B cell (primary cell): ENCODE measurements at regions not wholly inside any gene's neighbourhood (a gene's known extent, or its start where the extent isn't known, plus 50 kb on each side); places are given as distances from the start of the nearest gene placed in this dataset.

Experiments used
- EZH2 ChIP-seq: IDR thresholded peaks from 2 replicates; pipeline ENCODE4 v1.6.1; 2012; ENCODE audit warnings: borderline replicate concordance, low read depth, mild to moderate bottlenecking, moderate library complexity, low read length; ENCODE audit not compliant: insufficient read depth, poor library complexity, severe bottlenecking
- TF ChIP-seq, protein P1 (sequence below): fragments of 200-600 bp; IDR thresholded peaks from one replicate; pipeline ENCODE4 v1.8.0; 2022; ENCODE audit warnings: antibody characterized with exemption, mild to moderate bottlenecking

DNA sequence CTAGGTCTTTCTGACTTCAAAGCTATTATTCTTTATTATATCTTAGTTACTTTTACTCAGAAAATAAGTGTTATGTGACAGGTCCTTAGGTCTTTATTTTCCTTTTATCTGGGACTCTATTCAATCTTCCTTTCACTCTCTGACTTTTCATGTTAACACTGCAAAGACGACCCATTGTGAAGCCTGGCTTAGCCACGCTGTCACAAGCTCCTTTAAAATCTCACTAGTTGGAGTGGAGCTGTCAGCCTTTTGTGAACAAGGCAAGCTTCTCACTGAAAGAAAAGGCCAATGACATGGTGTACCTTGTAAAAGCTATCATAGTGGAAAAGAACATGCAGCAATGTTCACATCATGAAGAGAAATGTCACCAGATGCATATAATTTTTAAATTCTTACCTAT is 1130.7 kb upstream of the FAM98A start:
- TF ChIP-seq, protein P1, sequence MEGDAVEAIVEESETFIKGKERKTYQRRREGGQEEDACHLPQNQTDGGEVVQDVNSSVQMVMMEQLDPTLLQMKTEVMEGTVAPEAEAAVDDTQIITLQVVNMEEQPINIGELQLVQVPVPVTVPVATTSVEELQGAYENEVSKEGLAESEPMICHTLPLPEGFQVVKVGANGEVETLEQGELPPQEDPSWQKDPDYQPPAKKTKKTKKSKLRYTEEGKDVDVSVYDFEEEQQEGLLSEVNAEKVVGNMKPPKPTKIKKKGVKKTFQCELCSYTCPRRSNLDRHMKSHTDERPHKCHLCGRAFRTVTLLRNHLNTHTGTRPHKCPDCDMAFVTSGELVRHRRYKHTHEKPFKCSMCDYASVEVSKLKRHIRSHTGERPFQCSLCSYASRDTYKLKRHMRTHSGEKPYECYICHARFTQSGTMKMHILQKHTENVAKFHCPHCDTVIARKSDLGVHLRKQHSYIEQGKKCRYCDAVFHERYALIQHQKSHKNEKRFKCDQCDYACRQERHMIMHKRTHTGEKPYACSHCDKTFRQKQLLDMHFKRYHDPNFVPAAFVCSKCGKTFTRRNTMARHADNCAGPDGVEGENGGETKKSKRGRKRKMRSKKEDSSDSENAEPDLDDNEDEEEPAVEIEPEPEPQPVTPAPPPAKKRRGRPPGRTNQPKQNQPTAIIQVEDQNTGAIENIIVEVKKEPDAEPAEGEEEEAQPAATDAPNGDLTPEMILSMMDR: no peak
- no peak for TF ChIP-seq EZH2
